HepG2 (cell line): ENCODE measurements at regions not wholly inside any gene's neighbourhood (a gene's known extent, or its start where the extent isn't known, plus 50 kb on each side); places are given as distances from the start of the nearest gene placed in this dataset.

Experiments used
- CBX1 ChIP-seq: IDR thresholded peaks from one replicate; pipeline ENCODE4 v1.6.1; 2016; ENCODE audit warnings: antibody characterized with exemption, low read depth
- FOXK2 ChIP-seq: fragments of 450-650 bp; IDR thresholded peaks from 2 replicates; pipeline ENCODE4 v1.6.1; 2016
- KLF15 ChIP-seq: sonication (generic); formaldehyde crosslinking; IDR thresholded peaks from 2 replicates; pipeline ENCODE4 v1.8.1; 2023; ENCODE audit warnings: borderline replicate concordance, mild to moderate bottlenecking, inconsistent platforms, missing genetic modification reagents, mixed read lengths
- MTF1 ChIP-seq: sonication (generic); formaldehyde crosslinking; IDR thresholded peaks from 2 replicates; pipeline ENCODE4 v1.5.0; 2020; ENCODE audit warnings: missing genetic modification reagents
- POLR2A ChIP-seq, 2 experiments: IDR thresholded peaks; 2 replicates each; pipeline ENCODE4 v1.6.1; 2011; ENCODE audit warnings: low read depth in 2 of 2, low read length in 2 of 2, mild to moderate bottlenecking in 1 of 2, moderate library complexity in 1 of 2; ENCODE audit not compliant: insufficient read depth in 1 of 2
- ZFP36L2 ChIP-seq: sonication (generic); formaldehyde crosslinking; IDR thresholded peaks from 2 replicates; pipeline ENCODE4 v1.4.0; 2020; ENCODE audit warnings: missing genetic modification reagents
- TF ChIP-seq, protein P1 (sequence below): sonication (generic); formaldehyde crosslinking; conservative IDR thresholded peaks from 2 replicates; pipeline ENCODE4 v1.4.0; 2020; ENCODE audit warnings: missing genetic modification reagents
- TF ChIP-seq, protein P2 (sequence below): sonication (generic); formaldehyde crosslinking; IDR thresholded peaks from 2 replicates; pipeline ENCODE4 v1.5.0; 2020; ENCODE audit warnings: missing genetic modification reagents
- TF ChIP-seq, protein P3 (sequence below): sonication (generic); formaldehyde crosslinking; IDR thresholded peaks from 2 replicates; pipeline ENCODE4 v1.4.0; 2020; ENCODE audit warnings: missing genetic modification reagents
- TF ChIP-seq, protein P4 (sequence below): sonication (generic); formaldehyde crosslinking; IDR thresholded peaks from 2 replicates; pipeline ENCODE4 v1.8.1; 2022; ENCODE audit warnings: mild to moderate bottlenecking, missing genetic modification reagents
- TF ChIP-seq, protein P5 (sequence below): sonication (generic); formaldehyde crosslinking; IDR thresholded peaks from 2 replicates; pipeline ENCODE4 v1.8.1; 2023; ENCODE audit warnings: mild to moderate bottlenecking, inconsistent platforms, moderate library complexity, missing genetic modification reagents, borderline replicate concordance

DNA sequence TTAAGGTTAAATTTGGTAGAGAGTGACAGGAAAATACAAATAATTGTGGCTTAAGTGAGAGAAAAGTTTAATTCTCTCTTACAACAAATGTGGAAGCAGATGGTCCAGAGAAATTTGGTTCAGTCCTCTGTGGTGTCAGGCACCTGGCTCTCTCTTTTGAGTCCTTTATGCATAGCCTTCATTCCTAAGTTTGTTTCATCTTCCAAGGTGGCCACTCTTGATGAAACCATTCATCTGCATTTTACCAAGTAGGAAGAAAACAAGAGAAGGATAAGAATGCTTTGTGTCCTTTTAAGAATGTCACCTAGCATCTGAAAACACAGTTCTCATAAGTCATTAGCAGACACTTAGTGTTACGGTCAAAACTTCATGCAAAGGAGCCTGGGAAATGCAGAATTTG, 442.5 kb downstream of the CCER1 start:
- no peak for TF ChIP-seq MTF1 (CRISPR knock-in tag)
- TF ChIP-seq ZFP36L2 (CRISPR knock-in tag) = no peak
- TF ChIP-seq, protein P1, sequence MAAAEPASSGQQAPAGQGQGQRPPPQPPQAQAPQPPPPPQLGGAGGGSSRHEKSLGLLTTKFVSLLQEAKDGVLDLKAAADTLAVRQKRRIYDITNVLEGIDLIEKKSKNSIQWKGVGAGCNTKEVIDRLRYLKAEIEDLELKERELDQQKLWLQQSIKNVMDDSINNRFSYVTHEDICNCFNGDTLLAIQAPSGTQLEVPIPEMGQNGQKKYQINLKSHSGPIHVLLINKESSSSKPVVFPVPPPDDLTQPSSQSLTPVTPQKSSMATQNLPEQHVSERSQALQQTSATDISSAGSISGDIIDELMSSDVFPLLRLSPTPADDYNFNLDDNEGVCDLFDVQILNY (CRISPR knock-in tag) = no peak
- TF ChIP-seq POLR2A (IDR thresholded peaks at IDR 0.05; ENCODE audit: insufficient read depth in 1 of 2, low read depth in 2 of 2, low read length in 2 of 2) = no peak
- TF ChIP-seq CBX1 = no peak
- TF ChIP-seq, protein P2, sequence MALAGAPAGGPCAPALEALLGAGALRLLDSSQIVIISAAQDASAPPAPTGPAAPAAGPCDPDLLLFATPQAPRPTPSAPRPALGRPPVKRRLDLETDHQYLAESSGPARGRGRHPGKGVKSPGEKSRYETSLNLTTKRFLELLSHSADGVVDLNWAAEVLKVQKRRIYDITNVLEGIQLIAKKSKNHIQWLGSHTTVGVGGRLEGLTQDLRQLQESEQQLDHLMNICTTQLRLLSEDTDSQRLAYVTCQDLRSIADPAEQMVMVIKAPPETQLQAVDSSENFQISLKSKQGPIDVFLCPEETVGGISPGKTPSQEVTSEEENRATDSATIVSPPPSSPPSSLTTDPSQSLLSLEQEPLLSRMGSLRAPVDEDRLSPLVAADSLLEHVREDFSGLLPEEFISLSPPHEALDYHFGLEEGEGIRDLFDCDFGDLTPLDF = no peak
- TF ChIP-seq, protein P3, sequence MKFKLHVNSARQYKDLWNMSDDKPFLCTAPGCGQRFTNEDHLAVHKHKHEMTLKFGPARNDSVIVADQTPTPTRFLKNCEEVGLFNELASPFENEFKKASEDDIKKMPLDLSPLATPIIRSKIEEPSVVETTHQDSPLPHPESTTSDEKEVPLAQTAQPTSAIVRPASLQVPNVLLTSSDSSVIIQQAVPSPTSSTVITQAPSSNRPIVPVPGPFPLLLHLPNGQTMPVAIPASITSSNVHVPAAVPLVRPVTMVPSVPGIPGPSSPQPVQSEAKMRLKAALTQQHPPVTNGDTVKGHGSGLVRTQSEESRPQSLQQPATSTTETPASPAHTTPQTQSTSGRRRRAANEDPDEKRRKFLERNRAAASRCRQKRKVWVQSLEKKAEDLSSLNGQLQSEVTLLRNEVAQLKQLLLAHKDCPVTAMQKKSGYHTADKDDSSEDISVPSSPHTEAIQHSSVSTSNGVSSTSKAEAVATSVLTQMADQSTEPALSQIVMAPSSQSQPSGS (CRISPR knock-in tag) = no peak
- TF ChIP-seq, protein P4, sequence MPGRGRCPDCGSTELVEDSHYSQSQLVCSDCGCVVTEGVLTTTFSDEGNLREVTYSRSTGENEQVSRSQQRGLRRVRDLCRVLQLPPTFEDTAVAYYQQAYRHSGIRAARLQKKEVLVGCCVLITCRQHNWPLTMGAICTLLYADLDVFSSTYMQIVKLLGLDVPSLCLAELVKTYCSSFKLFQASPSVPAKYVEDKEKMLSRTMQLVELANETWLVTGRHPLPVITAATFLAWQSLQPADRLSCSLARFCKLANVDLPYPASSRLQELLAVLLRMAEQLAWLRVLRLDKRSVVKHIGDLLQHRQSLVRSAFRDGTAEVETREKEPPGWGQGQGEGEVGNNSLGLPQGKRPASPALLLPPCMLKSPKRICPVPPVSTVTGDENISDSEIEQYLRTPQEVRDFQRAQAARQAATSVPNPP (CRISPR knock-in tag) = no peak
- TF ChIP-seq KLF15 (CRISPR knock-in tag) = no peak
- TF ChIP-seq, protein P5, sequence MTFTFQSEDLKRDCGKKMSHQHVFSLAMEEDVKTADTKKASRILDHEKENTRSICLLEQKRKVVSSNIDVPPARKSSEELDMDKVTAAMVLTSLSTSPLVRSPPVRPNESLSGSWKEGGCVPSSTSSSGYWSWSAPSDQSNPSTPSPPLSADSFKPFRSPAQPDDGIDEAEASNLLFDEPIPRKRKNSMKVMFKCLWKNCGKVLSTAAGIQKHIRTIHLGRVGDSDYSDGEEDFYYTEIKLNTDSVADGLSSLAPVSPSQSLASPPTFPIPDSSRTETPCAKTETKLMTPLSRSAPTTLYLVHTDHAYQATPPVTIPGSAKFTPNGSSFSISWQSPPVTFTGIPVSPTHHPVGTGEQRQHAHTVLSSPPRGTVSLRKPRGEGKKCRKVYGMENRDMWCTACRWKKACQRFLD = no peak
- no peak for TF ChIP-seq FOXK2
